GM12864 (cell line): ENCODE measurements at regions not wholly inside any gene's neighbourhood (a gene's known extent, or its start where the extent isn't known, plus 50 kb on each side); places are given as distances from the start of the nearest gene placed in this dataset.

ENCODE experiments used
- DNase-seq: peaks from one replicate; pipeline ENCODE4 v3.0.0-alpha.2; 2011; ENCODE audit warnings: low read depth
- H3K4me3 ChIP-seq: 2 replicates; pipeline ENCODE4 v1.5.1; 2011; ENCODE audit warnings: mild to moderate bottlenecking, low read depth, low read length, control low read depth
- CTCF ChIP-seq: IDR thresholded peaks from 2 replicates; pipeline ENCODE4 v1.5.1; 2011; ENCODE audit warnings: low read depth, mild to moderate bottlenecking, moderate library complexity, low read length, control low read depth, inconsistent platforms; ENCODE audit errors: missing control alignments

DNA sequence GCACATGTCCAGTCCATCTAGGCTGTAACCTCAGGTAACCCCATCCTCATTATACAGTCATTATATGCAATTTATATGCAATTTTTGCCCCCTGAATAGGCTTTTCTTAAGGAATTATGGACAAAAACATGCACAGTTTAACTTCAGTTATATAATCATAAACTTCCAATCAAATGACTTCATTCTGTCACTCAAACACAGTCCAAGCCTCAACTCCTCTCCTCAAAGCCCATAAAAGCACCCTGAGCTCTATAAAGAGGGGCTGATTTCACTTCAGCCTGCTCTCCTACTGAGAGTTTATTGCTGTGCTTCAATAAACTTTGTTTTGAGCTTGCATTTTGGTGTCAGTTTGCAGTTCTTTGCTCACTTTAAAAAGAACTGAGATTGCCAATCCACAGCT, 1805.5 kb downstream of the BRINP3 start:
- no peak for TF ChIP-seq CTCF

DNA sequence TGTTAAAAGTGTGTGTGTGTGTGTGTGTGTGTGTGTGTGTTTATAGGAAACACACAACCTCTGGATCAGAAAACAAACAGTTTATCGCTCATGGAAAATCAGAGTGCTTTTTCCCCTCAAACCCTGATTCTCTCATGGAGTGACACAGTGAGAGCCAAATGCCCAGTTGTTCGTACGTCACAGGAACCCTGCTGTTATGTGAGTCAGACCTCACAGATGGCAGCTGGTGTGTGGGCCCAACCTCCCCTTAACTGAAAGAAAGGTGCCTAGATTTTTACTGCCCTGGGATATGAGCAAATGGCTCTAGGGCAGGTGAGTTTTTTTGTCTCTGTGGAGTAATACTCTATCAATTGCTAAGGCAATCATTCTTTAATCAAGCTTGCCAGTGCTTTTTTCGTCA, 1788.1 kb downstream of the BRINP3 start:
- TF ChIP-seq CTCF, result no peak
- no peak for DNase-seq
- no peak overlapping the region for H3K4me3 ChIP-seq

More for the DNA sequence above, 1805.5 kb downstream of the BRINP3 start:
- no peak for DNase-seq
- H3K4me3 ChIP-seq, result no peak overlapping the region

DNA sequence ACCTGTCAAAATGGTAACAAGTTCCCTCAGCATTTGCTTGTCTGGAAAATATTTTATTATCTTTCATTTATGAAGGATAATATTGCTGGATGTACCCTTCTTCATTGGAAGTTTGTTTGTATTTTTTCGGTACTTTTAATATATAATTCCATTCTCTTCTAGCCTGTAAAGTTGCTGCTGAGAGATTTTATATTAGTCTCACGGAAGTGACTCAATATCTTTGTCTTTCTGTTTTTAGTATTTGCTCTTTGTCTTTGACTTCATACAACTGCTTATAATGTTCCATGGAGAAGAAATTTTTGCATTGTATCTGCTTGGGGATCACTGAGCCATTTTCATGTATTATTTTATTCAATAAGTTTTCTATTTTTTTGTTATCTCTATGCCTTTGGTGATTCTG, 1777.5 kb downstream of the BRINP3 start:
- TF ChIP-seq CTCF, result no peak
- no peak for DNase-seq
- no peak overlapping the region for H3K4me3 ChIP-seq

DNA sequence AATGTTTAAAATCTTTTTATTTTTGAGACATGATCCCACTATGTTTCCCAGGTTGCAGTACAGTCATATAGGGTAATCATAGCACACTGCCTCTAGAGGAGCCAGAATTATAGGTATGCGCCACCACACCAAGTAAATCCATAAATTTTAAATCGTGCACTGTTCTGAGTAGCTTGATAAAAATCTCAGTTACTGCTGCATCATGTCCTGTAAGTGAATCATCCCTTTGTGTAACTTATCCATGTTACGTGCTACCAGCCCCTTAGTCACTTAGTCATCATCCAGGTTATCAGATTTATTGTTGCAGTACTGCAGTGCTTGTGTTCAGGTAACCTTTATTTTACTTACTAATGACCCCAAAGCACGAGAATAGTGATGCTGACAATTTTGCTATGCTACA, 1770.9 kb downstream of the BRINP3 start:
- no peak for DNase-seq
- no peak overlapping the region for H3K4me3 ChIP-seq
- TF ChIP-seq CTCF, result no peak

- no peak overlapping the region for H3K4me3 ChIP-seq
- no peak for DNase-seq
Observed at GRCh38 chr1:188708795-188709535, 1768.7 kb downstream of the BRINP3 start.

GRCh38 chr1:188715566-188715965, 1762.1 kb downstream of the BRINP3 start:
- no peak for DNase-seq
- no peak overlapping the region for H3K4me3 ChIP-seq
- no peak for TF ChIP-seq CTCF

More at GRCh38 chr1:188708795-188709535, 1768.7 kb downstream of the BRINP3 start:
- TF ChIP-seq CTCF, result no peak

GRCh38 chr1:188719735-188720134, 1757.9 kb downstream of the BRINP3 start:
- DNase-seq, result no peak
- TF ChIP-seq CTCF, result no peak
- no peak overlapping the region for H3K4me3 ChIP-seq
